Stomach (tissue), 8 donors: ENCODE measurements at regions not wholly inside any gene's neighbourhood (a gene's known extent, or its start where the extent isn't known, plus 50 kb on each side); places are given as distances from the start of the nearest gene placed in this dataset.

Experiments used
- DNase-seq, 2 donors: peaks; one replicate each; pipeline versions ENCODE4 v3.0.0 to v3.0.0-alpha.2; 2013 to 2019
- H3K27ac ChIP-seq, 5 donors: fragments of 200-600 bp in 4 of 5; sonication (generic) in 4 of 5; one replicate each; pipeline ENCODE4 v1.5.1; 2013 to 2019; ENCODE audit warnings: mild to moderate bottlenecking in 1 of 5, moderate library complexity in 1 of 5
- H3K27me3 ChIP-seq, 3 donors: fragments of 200-600 bp; sonication (generic); one replicate each; pipeline ENCODE4 v1.5.1; 2017 to 2019; ENCODE audit warnings: mixed run types in 1 of 3
- H3K36me3 ChIP-seq, 4 donors: fragments of 200-600 bp; sonication (generic); 1 replicate in 3 of 4; 2 replicates in 1 of 4; pipeline ENCODE4 v1.5.1; 2016 to 2019
- H3K4me1 ChIP-seq, 4 donors: fragments of 200-600 bp; sonication (generic); one replicate each; pipeline ENCODE4 v1.5.1; 2016 to 2019
- H3K4me3 ChIP-seq, 4 donors: fragments of 200-600 bp; sonication (generic) in 3 of 4; one replicate each; pipeline ENCODE4 v1.5.1; 2016 to 2019; ENCODE audit warnings: mild to moderate bottlenecking in 1 of 4
- H3K9me3 ChIP-seq, 4 donors: fragments of 200-600 bp; sonication (generic); one replicate each; pipeline ENCODE4 v1.5.1; 2016 to 2019
- EP300 ChIP-seq: sonication (generic); formaldehyde crosslinking; IDR thresholded peaks from one replicate; pipeline ENCODE4 v1.6.1; 2017; ENCODE audit warnings: antibody characterized with exemption
- POLR2A ChIP-seq, 4 donors: fragments of 450-650 bp; IDR thresholded peaks; one replicate each; pipeline ENCODE4 v1.6.1; 2016; ENCODE audit warnings: antibody characterized with exemption in 4 of 4, control low read depth in 2 of 4, mild to moderate bottlenecking in 1 of 4, moderate library complexity in 1 of 4
- POLR2AphosphoS5 ChIP-seq, 3 donors: sonication (generic); formaldehyde crosslinking; IDR thresholded peaks; one replicate each; pipeline ENCODE4 v1.6.1; 2016; ENCODE audit warnings: antibody characterized with exemption in 3 of 3
- WGBS, 5 donors: extraction: QIAGEN DNeasy Blood & Tissue Kit in 3 of 5; methylation state at CpG; one replicate each; pipeline versions ENCODE4 v1.1.5 to v1.1.7; 2013 to 2018; 5-methylcytosine and 5-hydroxymethylcytosine counted together
- intact Hi-C: fragments of 100-400 bp; cut with DNase I; formaldehyde crosslinking; loops from one replicate; pipeline ENCODE4 v1.15.1; 2023; ENCODE audit warnings: low total_unique reads
- TF ChIP-seq, protein P1 (sequence below), 7 experiments: fragments of 450-650 bp in 4 of 7; fragments of 200-600 bp in 3 of 7; sonication (generic) in 3 of 7; IDR thresholded peaks; one replicate each; pipeline ENCODE4 v1.5.1; 2016 to 2019; ENCODE audit warnings: antibody characterized with exemption in 7 of 7, control low read depth in 2 of 7, mild to moderate bottlenecking in 1 of 7
- donor health status: healthy with polysubstance abuse.
- donor health status: Bipolar disorder and iron deficiency.
- donor health status: healthy.

DNA sequence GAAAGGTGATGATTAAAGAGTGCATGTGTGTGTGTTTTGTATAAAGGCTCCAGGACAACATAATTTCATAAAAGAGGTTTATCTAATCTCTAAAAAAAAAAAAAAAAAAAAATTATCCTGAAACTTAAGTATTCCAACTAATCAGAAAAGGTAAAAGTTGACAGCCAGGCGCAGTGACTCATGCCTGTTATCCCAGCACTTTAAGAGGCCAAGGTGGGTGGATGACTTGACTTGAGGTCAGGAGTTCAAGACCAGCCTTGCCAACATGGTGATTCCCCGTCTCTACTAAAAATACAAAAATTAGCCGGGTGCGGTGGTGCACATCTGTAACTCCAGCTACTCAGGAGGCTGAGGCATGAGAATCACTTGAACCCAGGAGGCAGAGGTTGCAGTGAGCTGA, 632.7 kb upstream of the CHORDC1 start:
- no peak for TF ChIP-seq POLR2AphosphoS5 (IDR thresholded peaks at IDR 0.05)
- no peak for TF ChIP-seq EP300
- TF ChIP-seq, protein P1, sequence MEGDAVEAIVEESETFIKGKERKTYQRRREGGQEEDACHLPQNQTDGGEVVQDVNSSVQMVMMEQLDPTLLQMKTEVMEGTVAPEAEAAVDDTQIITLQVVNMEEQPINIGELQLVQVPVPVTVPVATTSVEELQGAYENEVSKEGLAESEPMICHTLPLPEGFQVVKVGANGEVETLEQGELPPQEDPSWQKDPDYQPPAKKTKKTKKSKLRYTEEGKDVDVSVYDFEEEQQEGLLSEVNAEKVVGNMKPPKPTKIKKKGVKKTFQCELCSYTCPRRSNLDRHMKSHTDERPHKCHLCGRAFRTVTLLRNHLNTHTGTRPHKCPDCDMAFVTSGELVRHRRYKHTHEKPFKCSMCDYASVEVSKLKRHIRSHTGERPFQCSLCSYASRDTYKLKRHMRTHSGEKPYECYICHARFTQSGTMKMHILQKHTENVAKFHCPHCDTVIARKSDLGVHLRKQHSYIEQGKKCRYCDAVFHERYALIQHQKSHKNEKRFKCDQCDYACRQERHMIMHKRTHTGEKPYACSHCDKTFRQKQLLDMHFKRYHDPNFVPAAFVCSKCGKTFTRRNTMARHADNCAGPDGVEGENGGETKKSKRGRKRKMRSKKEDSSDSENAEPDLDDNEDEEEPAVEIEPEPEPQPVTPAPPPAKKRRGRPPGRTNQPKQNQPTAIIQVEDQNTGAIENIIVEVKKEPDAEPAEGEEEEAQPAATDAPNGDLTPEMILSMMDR (IDR thresholded peaks at IDR 0.05), result no peak
- TF ChIP-seq POLR2A (IDR thresholded peaks at IDR 0.05), result no peak

DNA sequence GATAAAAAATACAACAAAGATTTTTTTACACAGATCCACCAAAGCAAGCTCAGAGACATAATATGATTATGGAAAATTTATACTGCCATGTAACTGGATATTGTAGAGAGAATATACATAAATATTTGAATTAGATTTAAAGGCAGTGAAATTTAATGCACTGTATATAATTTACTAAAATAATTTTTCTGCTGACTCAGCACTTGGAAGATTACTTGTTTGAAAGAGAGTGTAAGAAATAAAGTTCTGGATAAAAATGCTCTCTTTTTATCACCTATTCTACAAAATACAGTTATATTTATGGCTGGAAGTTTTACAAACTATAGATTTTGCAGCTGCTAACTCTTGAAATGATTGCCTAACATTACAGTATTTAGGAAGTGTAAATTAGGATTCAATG, 628.3 kb upstream of the CHORDC1 start:
- Histone ChIP-seq H3K36me3 (no peaks in the 10 kb centered on the region), H3K4me1 (no peaks in the 10 kb centered on the region), H3K27me3 (no peaks in the 10 kb centered on the region), H3K4me3 (no peak overlapping the region), H3K9me3 (no peaks in the 10 kb centered on the region), H3K27ac (no peak overlapping the region)
- DNase-seq, result no peak
- intact Hi-C loops, result no loop called here
- no peak for TF ChIP-seq EP300
- TF ChIP-seq, protein P1 (IDR thresholded peaks at IDR 0.05), result no peak
- TF ChIP-seq POLR2AphosphoS5 (IDR thresholded peaks at IDR 0.05), result no peak
- no peak for TF ChIP-seq POLR2A (IDR thresholded peaks at IDR 0.05)

More for the DNA sequence above, 632.7 kb upstream of the CHORDC1 start:
- WGBS, 5 donors, result 53 to 74% (median 70%) methylated on average over 4 of the region's 4 CpGs
- Histone ChIP-seq H3K9me3 (no peaks in the 10 kb centered on the region), H3K36me3 (no peaks in the 10 kb centered on the region), H3K4me1 (no peaks in the 10 kb centered on the region), H3K27ac (no peak overlapping the region), H3K27me3 (no peaks in the 10 kb centered on the region), H3K4me3 (no peak overlapping the region)
- intact Hi-C loops, result no loop called here
- DNase-seq, result no peak

DNA sequence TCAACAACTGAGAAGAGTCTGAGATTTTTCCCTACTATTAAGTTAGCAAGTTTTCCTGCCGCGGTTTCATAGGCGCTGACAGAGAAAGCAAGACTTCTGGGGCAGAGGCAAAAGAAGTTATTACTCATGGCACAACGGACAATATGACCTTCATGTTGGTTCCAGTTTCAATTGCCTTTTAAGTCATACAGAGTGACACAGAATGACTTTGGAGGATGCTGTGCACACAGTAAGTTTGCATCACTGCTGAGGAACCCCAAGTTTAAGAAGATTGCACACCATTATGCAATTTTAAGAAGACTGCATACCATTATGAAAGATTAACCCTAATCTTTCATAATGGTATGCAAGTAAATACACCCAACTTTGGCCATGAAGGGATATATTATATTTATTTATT, 626.5 kb upstream of the CHORDC1 start:
- Histone ChIP-seq H3K27me3 (no peaks in the 10 kb centered on the region), H3K36me3 (no peaks in the 10 kb centered on the region), H3K27ac (no peak overlapping the region), H3K9me3 (no peaks in the 10 kb centered on the region), H3K4me1 (no peaks in the 10 kb centered on the region), H3K4me3 (no peak overlapping the region)
- intact Hi-C loops, result no loop called here
- TF ChIP-seq EP300, result no peak
- WGBS, 5 donors, result 95 to 98% (median 96%) methylated on average over 4 of the region's 4 CpGs
- DNase-seq, result no peak

DNA sequence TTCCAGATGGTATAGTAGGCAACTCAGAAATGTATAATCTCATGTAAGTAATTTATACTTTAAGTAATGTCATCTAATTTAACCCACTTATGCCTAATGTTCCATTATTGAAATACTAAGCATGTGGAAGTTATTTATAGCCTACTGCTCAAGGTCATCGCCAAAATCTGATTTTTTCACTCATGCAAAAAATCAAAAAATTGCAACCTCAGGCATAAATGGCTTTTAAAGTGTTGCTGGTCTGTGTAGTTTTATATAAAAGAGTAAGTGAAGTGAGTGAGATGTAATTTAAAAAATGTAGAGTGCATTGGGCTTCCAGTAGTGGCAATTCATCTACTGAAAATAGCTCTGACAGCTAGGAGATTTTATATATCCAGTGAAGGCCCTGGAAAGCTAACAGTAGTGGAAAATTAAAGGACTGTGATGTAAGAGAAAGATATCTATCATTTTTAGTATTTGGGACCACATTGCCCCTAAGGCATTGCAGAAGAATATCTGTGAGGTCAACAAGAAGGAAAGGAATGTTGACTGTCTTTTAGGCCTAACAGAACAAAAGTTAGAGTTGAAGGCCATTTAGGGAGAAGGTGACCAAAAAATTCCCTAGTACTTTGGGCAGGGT, 624.5 kb upstream of the CHORDC1 start:
- WGBS, 5 donors, result 79 to 91% (median 85%) methylated on average over 1 of the region's 1 CpG
- H3K27ac ChIP-seq, result no peak overlapping the region
- no peaks in the 10 kb centered on the region for H3K27me3 ChIP-seq
- no peaks in the 10 kb centered on the region for H3K9me3 ChIP-seq
- no peak for DNase-seq
- H3K4me1 ChIP-seq, result no peaks in the 10 kb centered on the region
- TF ChIP-seq, protein P1 (IDR thresholded peaks at IDR 0.05), result no peak
- TF ChIP-seq EP300, result no peak
- no peak for TF ChIP-seq POLR2AphosphoS5 (IDR thresholded peaks at IDR 0.05)
- TF ChIP-seq POLR2A (IDR thresholded peaks at IDR 0.05), result no peak
- intact Hi-C loops, result no loop called here
- no peaks in the 10 kb centered on the region for H3K36me3 ChIP-seq
- no peak overlapping the region for H3K4me3 ChIP-seq

DNA sequence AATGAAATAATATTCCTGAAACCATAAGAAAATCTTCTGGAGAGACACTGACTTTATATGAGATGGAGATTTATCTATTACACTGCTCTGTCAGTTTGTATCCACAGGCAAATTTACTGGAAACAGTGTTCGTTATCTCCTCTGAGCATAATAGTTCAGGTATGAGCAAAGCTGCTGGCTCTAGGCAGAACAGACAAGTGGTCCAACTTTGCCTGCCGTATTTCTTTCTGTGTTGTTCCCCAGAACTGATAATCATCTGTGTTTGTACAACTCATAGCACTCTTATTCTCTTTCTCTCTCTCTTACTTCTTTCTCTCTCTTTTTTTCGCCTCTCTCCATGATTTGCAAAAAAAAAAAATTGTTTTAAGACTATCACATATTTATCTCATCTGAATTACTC, 623.8 kb upstream of the CHORDC1 start:
- no peak overlapping the region for H3K4me3 ChIP-seq
- no peaks in the 10 kb centered on the region for H3K36me3 ChIP-seq
- H3K27ac ChIP-seq, result no peak overlapping the region
- intact Hi-C loops, result no loop called here
- H3K4me1 ChIP-seq, result no peaks in the 10 kb centered on the region
- DNase-seq, result no peak
- TF ChIP-seq POLR2AphosphoS5 (IDR thresholded peaks at IDR 0.05) (no peak), EP300 (no peak), POLR2A (IDR thresholded peaks at IDR 0.05) (no peak)
- TF ChIP-seq, protein P1 (IDR thresholded peaks at IDR 0.05), result no peak
- no peaks in the 10 kb centered on the region for H3K9me3 ChIP-seq
- 39 to 51% (median 46%) methylated on average over 3 of the region's 3 CpGs for WGBS, 5 donors
- H3K27me3 ChIP-seq, result no peaks in the 10 kb centered on the region
